ENCODE measurements at regions not wholly inside any gene's neighbourhood (a gene's known extent, or its start where the extent isn't known, plus 50 kb on each side); places are given as distances from the start of the nearest gene placed in this dataset.
"Not testable (repeated sequence)": the region's sequence is repeated elsewhere in the genome, so short reads cannot be mapped to it uniquely, and the experiment has no call there.

- no peak for DNase-seq (ENCODE audit: low read depth in 2 of 2)
These were observed 396.7 kb downstream of the THBS2 start for GRCh38 chr6:168856914-168857313.

- no peak for DNase-seq (ENCODE audit: low read depth in 2 of 2)
These were observed 401.2 kb downstream of the THBS2 start for GRCh38 chr6:168852376-168852884.

GRCh38 chr6:168851460-168852375 is 401.9 kb downstream of the THBS2 start:
- no peak for DNase-seq (ENCODE audit: low read depth in 2 of 2)

GRCh38 chr6:168850027-168850736 is 403.5 kb downstream of the THBS2 start:
- not testable (repeated sequence) for DNase-seq (ENCODE audit: low read depth in 2 of 2)

- DNase-seq (ENCODE audit: low read depth in 2 of 2): no peak
These were observed 404.2 kb downstream of the THBS2 start for GRCh38 chr6:168849459-168849858.

GRCh38 chr6:168848797-168849196 is 404.8 kb downstream of the THBS2 start:
- no peak for DNase-seq (ENCODE audit: low read depth in 2 of 2)

GRCh38 chr6:168844821-168845609 is 404.0 kb downstream of the SMOC2 start:
- DNase-seq (ENCODE audit: low read depth in 2 of 2): no peak

- not testable (repeated sequence) for DNase-seq (ENCODE audit: low read depth in 2 of 2)
These were observed 401.7 kb downstream of the SMOC2 start for GRCh38 chr6:168842632-168843212.

GRCh38 chr6:168841609-168842278 is 400.8 kb downstream of the SMOC2 start:
- DNase-seq (ENCODE audit: low read depth in 2 of 2): no peak

- DNase-seq (ENCODE audit: low read depth in 2 of 2): not testable (repeated sequence)
These were observed 399.9 kb downstream of the SMOC2 start for GRCh38 chr6:168840932-168841331.

- DNase-seq (ENCODE audit: low read depth in 2 of 2): not testable (repeated sequence)
These were observed 399.3 kb downstream of the SMOC2 start for GRCh38 chr6:168840299-168840698.

GRCh38 chr6:168838037-168838399 is 397.0 kb downstream of the SMOC2 start:
- DNase-seq (ENCODE audit: low read depth in 2 of 2): no peak

- DNase-seq (ENCODE audit: low read depth in 2 of 2): no peak
These were observed 396.5 kb downstream of the SMOC2 start for GRCh38 chr6:168837254-168838036.

- no peak for DNase-seq (ENCODE audit: low read depth in 2 of 2)
These were observed 395.0 kb downstream of the SMOC2 start for GRCh38 chr6:168835991-168836390.

GRCh38 chr6:168834801-168835200 is 393.8 kb downstream of the SMOC2 start:
- DNase-seq (ENCODE audit: low read depth in 2 of 2): no peak

- DNase-seq (ENCODE audit: low read depth in 2 of 2): no peak
These were observed 393.1 kb downstream of the SMOC2 start for GRCh38 chr6:168834042-168834587.

- DNase-seq (ENCODE audit: low read depth in 2 of 2): no peak
These were observed 387.8 kb downstream of the SMOC2 start for GRCh38 chr6:168828800-168829199.

- DNase-seq (ENCODE audit: low read depth in 2 of 2): no peak
These were observed 387.1 kb downstream of the SMOC2 start for GRCh38 chr6:168828035-168828434.

GRCh38 chr6:168827586-168827871 is 386.5 kb downstream of the SMOC2 start:
- DNase-seq (ENCODE audit: low read depth in 2 of 2): no peak

Data from stimulated activated CD8-positive, alpha-beta memory T cell treated with anti-CD3 and anti-CD28 coated beads, Interleukin-2, amount 100 ng/mL, for 48 hours (primary cell).